Sigmoid colon (tissue), 6 donors: ENCODE measurements at regions not wholly inside any gene's neighbourhood (a gene's known extent, or its start where the extent isn't known, plus 50 kb on each side); places are given as distances from the start of the nearest gene placed in this dataset.

Experiments
- DNase-seq: peaks from one replicate; pipeline ENCODE4 v3.0.0-alpha.2; 2019
- H3K27ac ChIP-seq, 4 donors: fragments of 200-600 bp; sonication (generic); one replicate each; pipeline ENCODE4 v1.5.1; 2016 to 2019; ENCODE audit warnings: mild to moderate bottlenecking in 1 of 4
- H3K27me3 ChIP-seq, 3 donors: fragments of 200-600 bp; sonication (generic); one replicate each; pipeline ENCODE4 v1.5.1; 2019; ENCODE audit warnings: mild to moderate bottlenecking in 1 of 3
- H3K36me3 ChIP-seq, 4 donors: fragments of 200-600 bp; sonication (generic); one replicate each; pipeline ENCODE4 v1.5.1; 2016 to 2019
- H3K4me1 ChIP-seq, 4 donors: fragments of 200-600 bp; sonication (generic); one replicate each; pipeline ENCODE4 v1.5.1; 2017 to 2019
- H3K4me3 ChIP-seq, 4 donors: fragments of 200-600 bp; sonication (generic); one replicate each; pipeline ENCODE4 v1.5.1; 2017 to 2019; ENCODE audit warnings: mild to moderate bottlenecking in 2 of 4, moderate library complexity in 1 of 4
- H3K9me3 ChIP-seq, 4 donors: fragments of 200-600 bp in 3 of 4; sonication (generic) in 3 of 4; one replicate each; pipeline versions ENCODE4 v1.5.1 to v1.6.1; 2013 to 2019
- CTCF ChIP-seq, 4 experiments: fragments of 450-650 bp in 3 of 4; fragments of 200-600 bp in 1 of 4; IDR thresholded peaks; one replicate each; pipeline ENCODE4 v1.5.1; 2016 to 2019; ENCODE audit warnings: antibody characterized with exemption in 4 of 4, mild to moderate bottlenecking in 3 of 4, moderate library complexity in 2 of 4
- EP300 ChIP-seq, 4 donors: sonication (generic); formaldehyde crosslinking; IDR thresholded peaks; one replicate each; pipeline ENCODE4 v1.6.1; 2017; ENCODE audit warnings: antibody characterized with exemption in 4 of 4
- POLR2A ChIP-seq, 2 donors: fragments of 450-650 bp; IDR thresholded peaks; one replicate each; pipeline ENCODE4 v1.6.1; 2016; ENCODE audit warnings: antibody characterized with exemption in 2 of 2, mild to moderate bottlenecking in 2 of 2, moderate library complexity in 2 of 2
- POLR2AphosphoS5 ChIP-seq, 4 donors: sonication (generic); formaldehyde crosslinking; IDR thresholded peaks; one replicate each; pipeline ENCODE4 v1.6.1; 2017; ENCODE audit warnings: antibody characterized with exemption in 4 of 4
- WGBS, 2 donors: extraction: QIAGEN DNeasy Blood & Tissue Kit; methylation state at CpG; one replicate each; pipeline ENCODE4 v1.1.7; 2013; 5-methylcytosine and 5-hydroxymethylcytosine counted together
- intact Hi-C: fragments of 100-400 bp; cut with DNase I; formaldehyde crosslinking; loops from one replicate; pipeline ENCODE4 v1.15.1; 2023
- donor health status: healthy with polysubstance abuse.
- donor health status: healthy.

DNA sequence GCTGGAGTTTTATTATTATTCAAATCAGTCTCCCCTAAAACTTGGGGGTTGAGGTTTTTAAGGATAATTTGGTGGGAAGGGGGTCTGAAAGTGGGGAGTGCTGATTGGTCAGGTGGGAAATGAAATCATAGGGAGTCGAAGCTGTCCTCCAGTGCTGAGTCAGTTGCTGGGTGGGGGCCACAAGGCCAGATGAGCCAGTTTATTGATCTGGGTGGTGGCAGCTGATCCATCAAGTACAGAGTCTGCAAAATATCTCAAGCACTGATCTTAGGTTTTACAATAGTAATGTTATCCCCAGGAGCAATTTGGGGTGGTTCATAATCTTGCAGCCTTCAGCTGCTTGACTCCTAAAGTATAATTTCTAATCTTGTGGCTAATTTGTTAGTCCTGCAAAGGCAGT lies 146.0 kb upstream of the SPACA1 start:
- Histone ChIP-seq H3K27me3 (no peaks in the 10 kb centered on the region), H3K36me3 (no peaks in the 10 kb centered on the region), H3K4me1 (peaks cover 0 to 12% (median 8%) of the 10 kb centered on the region in 4 donors), H3K27ac (no peak overlapping the region), H3K9me3 (no peaks in the 10 kb centered on the region), H3K4me3 (no peak overlapping the region)
- DNase-seq, result no peak
- intact Hi-C loops, result no loop called here
- TF ChIP-seq EP300 (IDR thresholded peaks at IDR 0.05) (no peak), POLR2A (IDR thresholded peaks at IDR 0.05) (no peak), CTCF (IDR thresholded peaks at IDR 0.05) (no peak), POLR2AphosphoS5 (IDR thresholded peaks at IDR 0.05) (no peak)
- 79 to 92% methylated on average over 1 of the region's 1 CpG for WGBS, 2 donors

GRCh38 chr6:87900160-87900698 lies 147.4 kb upstream of the SPACA1 start:
- Histone ChIP-seq H3K4me3 (no peak overlapping the region), H3K36me3 (no peaks in the 10 kb centered on the region), H3K27me3 (no peaks in the 10 kb centered on the region), H3K27ac (no peak overlapping the region), H3K4me1 (peaks cover 0 to 15% (median 10%) of the 10 kb centered on the region in 4 donors), H3K9me3 (no peaks in the 10 kb centered on the region)
- 84 to 90% methylated on average over 6 of the region's 6 CpGs for WGBS, 2 donors
- TF ChIP-seq POLR2A (IDR thresholded peaks at IDR 0.05) (no peak), POLR2AphosphoS5 (IDR thresholded peaks at IDR 0.05) (no peak)
- DNase-seq, result no peak
- intact Hi-C loops, result no loop called here

- TF ChIP-seq POLR2A (IDR thresholded peaks at IDR 0.05), result no peak
- no peak for TF ChIP-seq POLR2AphosphoS5 (IDR thresholded peaks at IDR 0.05)
- no peak for TF ChIP-seq EP300 (IDR thresholded peaks at IDR 0.05)
- no peak for TF ChIP-seq CTCF (IDR thresholded peaks at IDR 0.05)
- 59 to 89% methylated on average over 5 of the region's 5 CpGs for WGBS, 2 donors
- intact Hi-C loops, result no loop called here
- no peaks in the 10 kb centered on the region for H3K9me3 ChIP-seq
- no peak for DNase-seq
- peaks cover 0 to 15% (median 10%) of the 10 kb centered on the region in 4 donors for H3K4me1 ChIP-seq
- H3K27ac ChIP-seq, result no peak overlapping the region
- H3K4me3 ChIP-seq, result no peak overlapping the region
- no peaks in the 10 kb centered on the region for H3K36me3 ChIP-seq
- no peaks in the 10 kb centered on the region for H3K27me3 ChIP-seq
These were observed 148.0 kb upstream of the SPACA1 start for GRCh38 chr6:87899499-87900147.

DNA sequence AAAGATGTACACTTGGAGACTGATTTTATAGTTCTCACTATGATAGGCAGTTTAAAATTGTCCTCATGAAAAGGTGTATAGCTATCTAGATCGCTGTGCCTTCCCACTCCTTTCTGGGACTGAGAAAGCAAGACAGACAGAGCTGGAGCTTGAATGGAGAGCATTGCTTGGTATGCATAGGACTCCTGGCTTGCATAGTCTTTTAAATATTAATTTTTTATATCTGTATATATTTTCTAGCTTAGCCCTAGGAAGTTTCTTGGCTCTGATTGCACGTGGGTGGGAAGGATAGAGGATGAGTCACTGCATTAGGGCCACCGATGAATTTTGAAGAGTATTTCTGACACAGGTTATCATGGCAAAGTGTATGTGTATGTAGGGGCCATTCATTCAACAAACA lies 150.0 kb upstream of the SPACA1 start:
- Histone ChIP-seq H3K36me3 (no peaks in the 10 kb centered on the region), H3K27ac (no peak overlapping the region), H3K9me3 (no peaks in the 10 kb centered on the region), H3K27me3 (no peaks in the 10 kb centered on the region), H3K4me3 (no peak overlapping the region), H3K4me1 (peaks cover 0 to 15% (median 10%) of the 10 kb centered on the region in 4 donors)
- 53 to 66% methylated on average over 3 of the region's 3 CpGs for WGBS, 2 donors
- intact Hi-C loops, result no loop called here
- no peak for DNase-seq
- TF ChIP-seq POLR2AphosphoS5 (IDR thresholded peaks at IDR 0.05) (no peak), EP300 (IDR thresholded peaks at IDR 0.05) (no peak), CTCF (IDR thresholded peaks at IDR 0.05) (no peak), POLR2A (IDR thresholded peaks at IDR 0.05) (no peak)

DNA sequence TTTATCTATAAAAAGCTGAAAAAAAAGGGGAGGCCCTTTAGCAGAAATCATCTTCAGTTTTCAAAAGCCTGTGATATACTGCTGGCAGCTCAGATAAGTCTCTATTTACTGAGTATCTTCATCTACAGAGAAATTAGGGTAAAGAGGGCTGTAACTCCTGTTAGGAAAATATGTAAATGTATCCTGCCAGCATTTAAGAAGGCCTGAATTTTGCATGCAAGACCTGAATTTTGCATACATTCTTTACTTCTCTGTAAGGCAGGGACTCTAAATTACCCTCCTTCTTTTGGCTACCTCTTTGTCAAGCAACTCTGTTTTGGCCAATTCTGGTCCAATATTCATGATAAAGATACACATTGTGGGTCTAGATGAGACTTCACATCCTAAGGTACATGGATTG lies 150.6 kb upstream of the SPACA1 start:
- H3K27ac ChIP-seq, result no peak overlapping the region
- DNase-seq, result no peak
- H3K27me3 ChIP-seq, result no peaks in the 10 kb centered on the region
- H3K4me1 ChIP-seq, result peaks cover 0 to 15% (median 10%) of the 10 kb centered on the region in 4 donors
- H3K4me3 ChIP-seq, result no peak overlapping the region
- TF ChIP-seq POLR2AphosphoS5 (IDR thresholded peaks at IDR 0.05), result no peak
- no peak for TF ChIP-seq EP300 (IDR thresholded peaks at IDR 0.05)
- no peak for TF ChIP-seq POLR2A (IDR thresholded peaks at IDR 0.05)
- no peak for TF ChIP-seq CTCF (IDR thresholded peaks at IDR 0.05)
- intact Hi-C loops, result no loop called here
- no peaks in the 10 kb centered on the region for H3K36me3 ChIP-seq
- no peaks in the 10 kb centered on the region for H3K9me3 ChIP-seq
